ENCODE measurements at regions not wholly inside any gene's neighbourhood (a gene's known extent, or its start where the extent isn't known, plus 50 kb on each side); places are given as distances from the start of the nearest gene placed in this dataset.

- WGBS: 86% methylated on average over 8 of the region's 8 CpGs
- Histone ChIP-seq H3K4me3 (ENCODE audit: low read depth in 1 of 3, low read length in 3 of 3) (no peak overlapping the region), H3K27me3 (ENCODE audit: control insufficient read depth in 4 of 4, insufficient read depth in 4 of 4, low read length in 3 of 4) (no peaks in the 10 kb centered on the region), H3K9ac (ENCODE audit: low read depth in 1 of 2, low read length in 2 of 2) (no peak overlapping the region), H3K4me1 (ENCODE audit: control insufficient read depth in 4 of 4, insufficient read depth in 4 of 4, low read length in 3 of 4) (no peaks in the 10 kb centered on the region), H3K9me3 (ENCODE audit: control insufficient read depth in 4 of 4, low read length in 3 of 4) (no peaks in the 10 kb centered on the region), H3K27ac (ENCODE audit: low read depth in 1 of 2, low read length in 2 of 2) (no peak overlapping the region), H3K36me3 (ENCODE audit: control insufficient read depth in 4 of 4, insufficient read depth in 3 of 4, low read depth in 1 of 4, low read length in 3 of 4) (no peaks in the 10 kb centered on the region)
- DNase-seq (ENCODE audit: low spot score): no peak
- TF ChIP-seq, protein P1, sequence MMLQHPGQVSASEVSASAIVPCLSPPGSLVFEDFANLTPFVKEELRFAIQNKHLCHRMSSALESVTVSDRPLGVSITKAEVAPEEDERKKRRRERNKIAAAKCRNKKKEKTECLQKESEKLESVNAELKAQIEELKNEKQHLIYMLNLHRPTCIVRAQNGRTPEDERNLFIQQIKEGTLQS (IDR thresholded peaks at IDR 0.05): no peak
- TF ChIP-seq ZBTB33 (IDR thresholded peaks at IDR 0.05): no peak
- TF ChIP-seq EGR1 (IDR thresholded peaks at IDR 0.05; ENCODE audit: low read depth in 2 of 2): no peak
- no peak for TF ChIP-seq SP1 (IDR thresholded peaks at IDR 0.05)
- TF ChIP-seq RAD21 (IDR thresholded peaks at IDR 0.05): no peak
- TF ChIP-seq, protein P2, sequence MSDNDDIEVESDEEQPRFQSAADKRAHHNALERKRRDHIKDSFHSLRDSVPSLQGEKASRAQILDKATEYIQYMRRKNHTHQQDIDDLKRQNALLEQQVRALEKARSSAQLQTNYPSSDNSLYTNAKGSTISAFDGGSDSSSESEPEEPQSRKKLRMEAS (IDR thresholded peaks at IDR 0.05): no peak
Observed at GRCh38 chr9:108078375-108078774, 588.8 kb upstream of the KLF4 start.

GRCh38 chr9:108077556-108077955 lies 588.0 kb upstream of the KLF4 start:
- H3K9ac ChIP-seq (ENCODE audit: low read depth in 1 of 2, low read length in 2 of 2): no peak overlapping the region
- no peaks in the 10 kb centered on the region for H3K4me1 ChIP-seq (ENCODE audit: control insufficient read depth in 4 of 4, insufficient read depth in 4 of 4, low read length in 3 of 4)
- 85% methylated on average over 10 of the region's 10 CpGs for WGBS
- H3K36me3 ChIP-seq (ENCODE audit: control insufficient read depth in 4 of 4, insufficient read depth in 3 of 4, low read depth in 1 of 4, low read length in 3 of 4): no peaks in the 10 kb centered on the region
- peaks cover 0 to 2% (median 0%) of the 10 kb centered on the region in 4 donors for H3K27me3 ChIP-seq (ENCODE audit: control insufficient read depth in 4 of 4, insufficient read depth in 4 of 4, low read length in 3 of 4)
- no peaks in the 10 kb centered on the region for H3K9me3 ChIP-seq (ENCODE audit: control insufficient read depth in 4 of 4, low read length in 3 of 4)
- H3K4me3 ChIP-seq (ENCODE audit: low read depth in 1 of 3, low read length in 3 of 3): no peak overlapping the region
- H3K27ac ChIP-seq (ENCODE audit: low read depth in 1 of 2, low read length in 2 of 2): no peak overlapping the region
- peak; percentile 6 for DNase-seq (ENCODE audit: low spot score)
- TF ChIP-seq, protein P2 (IDR thresholded peaks at IDR 0.05): no peak
- no peak for TF ChIP-seq REST (IDR thresholded peaks at IDR 0.05)
- TF ChIP-seq FOXA2 (IDR thresholded peaks at IDR 0.05): no peak
- TF ChIP-seq FOXA1 (IDR thresholded peaks at IDR 0.05): no peak
- no peak for TF ChIP-seq YY1 (IDR thresholded peaks at IDR 0.05)
- no peak for TF ChIP-seq TAF1 (conservative IDR thresholded peaks at IDR 0.05)
- no peak for TF ChIP-seq RAD21 (IDR thresholded peaks at IDR 0.05)
- no peak for TF ChIP-seq CTCF (IDR thresholded peaks at IDR 0.05; ENCODE audit: low read depth, low read length, missing input control)
- no peak for TF ChIP-seq HNF4G (IDR thresholded peaks at IDR 0.05)
- TF ChIP-seq JUND (IDR thresholded peaks at IDR 0.05): no peak
- TF ChIP-seq ZBTB33 (IDR thresholded peaks at IDR 0.05): no peak
- no peak for TF ChIP-seq NR2F2 (IDR thresholded peaks at IDR 0.05)
- no peak for TF ChIP-seq HNF4A (conservative IDR thresholded peaks at IDR 0.05)
- TF ChIP-seq EGR1 (IDR thresholded peaks at IDR 0.05; ENCODE audit: low read depth in 2 of 2): no peak
- TF ChIP-seq, protein P1 (IDR thresholded peaks at IDR 0.05): no peak
- TF ChIP-seq RXRA (IDR thresholded peaks at IDR 0.05): no peak
- no peak for TF ChIP-seq SP1 (IDR thresholded peaks at IDR 0.05)
- TF ChIP-seq GABPA (IDR thresholded peaks at IDR 0.05 in 1 of 2, conservative IDR thresholded peaks at IDR 0.05 in 1 of 2): no peak
